ENCODE measurements at regions not wholly inside any gene's neighbourhood (a gene's known extent, or its start where the extent isn't known, plus 50 kb on each side); places are given as distances from the start of the nearest gene placed in this dataset.

- H3K36me3 ChIP-seq (ENCODE audit: control insufficient read depth, insufficient read depth, low read length): no peaks in the 10 kb centered on the region
- intact Hi-C loops (cut with micrococcal nuclease; ENCODE audit: unreplicated experiment): no loop called here
- H3K9me3 ChIP-seq: no peaks in the 10 kb centered on the region
- Mint-ChIP-seq H3K27me3 (ENCODE audit: insufficient read depth, unreplicated experiment) (peaks cover 4% of the 10 kb centered on the region), H3K9me3 (ENCODE audit: unreplicated experiment) (no peaks in the 10 kb centered on the region), H3K4me3 (ENCODE audit: unreplicated experiment) (no peak overlapping the region), H3K27ac (ENCODE audit: unreplicated experiment) (no peak overlapping the region), H3K4me1 (ENCODE audit: low read depth, unreplicated experiment) (no peaks in the 10 kb centered on the region), H3K36me3 (ENCODE audit: insufficient read depth, unreplicated experiment) (peaks cover 4% of the 10 kb centered on the region)
- no peak for DNase-seq
- ChIA-PET POLR2A (no interaction called here), CTCF (no interaction called here)
- no peak overlapping the region for H3K4me3 ChIP-seq (ENCODE audit: low read depth, low read length)
- H3K27me3 ChIP-seq (replicated peaks; ENCODE audit: control insufficient read depth, insufficient read depth, low read length): no peaks in the 10 kb centered on the region
- BruUV-seq (replicated peaks): no TSS peak
- H3K4me1 ChIP-seq: no peaks in the 10 kb centered on the region
- no peak for TF ChIP-seq CTCF (IDR thresholded peaks at IDR 0.05; ENCODE audit: insufficient read depth in 1 of 2, low read depth in 1 of 2, low read length in 1 of 2, severe bottlenecking in 1 of 2, unreplicated experiment in 1 of 2)
Measured at GRCh38 chr2:2875296-2875695, 502.3 kb downstream of the EIPR1 start.

- Histone ChIP-seq H3K36me3 (ENCODE audit: control insufficient read depth, insufficient read depth, low read length) (no peaks in the 10 kb centered on the region), H3K4me1 (no peaks in the 10 kb centered on the region), H3K4me3 (ENCODE audit: low read depth, low read length) (no peak overlapping the region), H3K9me3 (no peaks in the 10 kb centered on the region), H3K27me3 (replicated peaks; ENCODE audit: control insufficient read depth, insufficient read depth, low read length) (no peaks in the 10 kb centered on the region)
- no TSS peak for BruUV-seq (replicated peaks)
- H3K27me3 Mint-ChIP-seq (ENCODE audit: insufficient read depth, unreplicated experiment): peaks cover 9% of the 10 kb centered on the region
- intact Hi-C loops (cut with micrococcal nuclease; ENCODE audit: unreplicated experiment): no loop called here
- CTCF ChIA-PET: no interaction called here
- no peak for DNase-seq
- no peak for TF ChIP-seq CTCF (IDR thresholded peaks at IDR 0.05; ENCODE audit: insufficient read depth in 1 of 2, low read depth in 1 of 2, low read length in 1 of 2, severe bottlenecking in 1 of 2, unreplicated experiment in 1 of 2)
- H3K36me3 Mint-ChIP-seq (ENCODE audit: insufficient read depth, unreplicated experiment): peaks cover 4% of the 10 kb centered on the region
- POLR2A ChIA-PET: no interaction called here
- H3K4me1 Mint-ChIP-seq (ENCODE audit: low read depth, unreplicated experiment): no peaks in the 10 kb centered on the region
- no peak overlapping the region for H3K27ac Mint-ChIP-seq (ENCODE audit: unreplicated experiment)
- H3K4me3 Mint-ChIP-seq (ENCODE audit: unreplicated experiment): no peak overlapping the region
- no peaks in the 10 kb centered on the region for H3K9me3 Mint-ChIP-seq (ENCODE audit: unreplicated experiment)
Measured at GRCh38 chr2:2874805-2875204, 502.8 kb downstream of the EIPR1 start.

- intact Hi-C loops (cut with micrococcal nuclease; ENCODE audit: unreplicated experiment): no loop called here
- no peaks in the 10 kb centered on the region for H3K4me1 ChIP-seq
- H3K4me3 ChIP-seq (ENCODE audit: low read depth, low read length): no peak overlapping the region
- no peak for TF ChIP-seq CTCF (IDR thresholded peaks at IDR 0.05; ENCODE audit: insufficient read depth in 1 of 2, low read depth in 1 of 2, low read length in 1 of 2, severe bottlenecking in 1 of 2, unreplicated experiment in 1 of 2)
- H3K9me3 ChIP-seq: no peaks in the 10 kb centered on the region
- no peaks in the 10 kb centered on the region for H3K36me3 ChIP-seq (ENCODE audit: control insufficient read depth, insufficient read depth, low read length)
- BruUV-seq (replicated peaks): no TSS peak
- ChIA-PET CTCF (no interaction called here), POLR2A (no interaction called here)
- Mint-ChIP-seq H3K4me1 (ENCODE audit: low read depth, unreplicated experiment) (no peaks in the 10 kb centered on the region), H3K4me3 (ENCODE audit: unreplicated experiment) (no peak overlapping the region), H3K36me3 (ENCODE audit: insufficient read depth, unreplicated experiment) (peaks cover 4% of the 10 kb centered on the region), H3K9me3 (ENCODE audit: unreplicated experiment) (no peaks in the 10 kb centered on the region), H3K27ac (ENCODE audit: unreplicated experiment) (no peak overlapping the region), H3K27me3 (ENCODE audit: insufficient read depth, unreplicated experiment) (peaks cover 9% of the 10 kb centered on the region)
- no peak for DNase-seq
- no peaks in the 10 kb centered on the region for H3K27me3 ChIP-seq (replicated peaks; ENCODE audit: control insufficient read depth, insufficient read depth, low read length)
Measured at GRCh38 chr2:2874341-2874740, 503.3 kb downstream of the EIPR1 start.

All from Caco-2 (cell line).